Right forelimb (tissue), 1 donor: ENCODE measurements at regions not wholly inside any gene's neighbourhood (a gene's known extent, or its start where the extent isn't known, plus 50 kb on each side); places are given as distances from the start of the nearest gene placed in this dataset.

Experiments used
- DNase-seq: peaks from one replicate; pipeline ENCODE4 v3.0.0-alpha.2; 2018

- no peak for DNase-seq
Measured at GRCh38 chr21:16794950-16795349, 717.9 kb upstream of the CXADR start.

- DNase-seq = no peak
Measured at GRCh38 chr21:16796776-16797175, 716.1 kb upstream of the CXADR start.

- DNase-seq = no peak
Measured at GRCh38 chr21:16797540-16797939, 715.3 kb upstream of the CXADR start.

- DNase-seq = no peak
Measured at GRCh38 chr21:16797966-16798365, 714.9 kb upstream of the CXADR start.

GRCh38 chr21:16800536-16801275, 712.1 kb upstream of the CXADR start:
- no peak for DNase-seq

- DNase-seq = no peak
Measured at GRCh38 chr21:16811011-16811410, 701.8 kb upstream of the CXADR start.

GRCh38 chr21:16811970-16812369, 700.9 kb upstream of the CXADR start:
- DNase-seq = no peak

- DNase-seq = no peak
Measured at GRCh38 chr21:16815243-16815642, 697.6 kb upstream of the CXADR start.

GRCh38 chr21:16821588-16821987, 691.3 kb upstream of the CXADR start:
- DNase-seq = no peak

GRCh38 chr21:16829532-16829931, 683.3 kb upstream of the CXADR start:
- no peak for DNase-seq

GRCh38 chr21:16832791-16833190, 680.1 kb upstream of the CXADR start:
- no peak for DNase-seq

- no peak for DNase-seq
Measured at GRCh38 chr21:16834791-16835190, 678.1 kb upstream of the CXADR start.

- no peak for DNase-seq
Measured at GRCh38 chr21:16837321-16837720, 675.5 kb upstream of the CXADR start.

- no peak for DNase-seq
Measured at GRCh38 chr21:16837721-16838120, 675.1 kb upstream of the CXADR start.

- DNase-seq = peak; percentile 41
Measured at GRCh38 chr21:16838331-16838730, 674.5 kb upstream of the CXADR start.

- no peak for DNase-seq
Measured at GRCh38 chr21:16840538-16840937, 672.3 kb upstream of the CXADR start.

GRCh38 chr21:16841975-16842695, 670.7 kb upstream of the CXADR start:
- DNase-seq = no peak

- no peak for DNase-seq
Measured at GRCh38 chr21:16842696-16843035, 670.2 kb upstream of the CXADR start.

- DNase-seq = no peak
Measured at GRCh38 chr21:16847211-16847610, 665.6 kb upstream of the CXADR start.

- DNase-seq = no peak
Measured at GRCh38 chr21:16851054-16851453, 661.8 kb upstream of the CXADR start.

GRCh38 chr21:16855164-16855667, 657.6 kb upstream of the CXADR start:
- DNase-seq = no peak

GRCh38 chr21:16863362-16863905, 649.4 kb upstream of the CXADR start:
- no peak for DNase-seq

- no peak for DNase-seq
Measured at GRCh38 chr21:16863908-16864307, 648.9 kb upstream of the CXADR start.

GRCh38 chr21:16865632-16866031, 647.2 kb upstream of the CXADR start:
- DNase-seq = no peak
